LNCAP (cell line): ENCODE measurements at regions not wholly inside any gene's neighbourhood (a gene's known extent, or its start where the extent isn't known, plus 50 kb on each side); places are given as distances from the start of the nearest gene placed in this dataset.

Experiments
- TF ChIP-seq, protein P1 (sequence below): fragments of 450-650 bp; IDR thresholded peaks from 2 replicates; pipeline ENCODE4 v1.5.1; 2017; ENCODE audit warnings: mild to moderate bottlenecking

DNA sequence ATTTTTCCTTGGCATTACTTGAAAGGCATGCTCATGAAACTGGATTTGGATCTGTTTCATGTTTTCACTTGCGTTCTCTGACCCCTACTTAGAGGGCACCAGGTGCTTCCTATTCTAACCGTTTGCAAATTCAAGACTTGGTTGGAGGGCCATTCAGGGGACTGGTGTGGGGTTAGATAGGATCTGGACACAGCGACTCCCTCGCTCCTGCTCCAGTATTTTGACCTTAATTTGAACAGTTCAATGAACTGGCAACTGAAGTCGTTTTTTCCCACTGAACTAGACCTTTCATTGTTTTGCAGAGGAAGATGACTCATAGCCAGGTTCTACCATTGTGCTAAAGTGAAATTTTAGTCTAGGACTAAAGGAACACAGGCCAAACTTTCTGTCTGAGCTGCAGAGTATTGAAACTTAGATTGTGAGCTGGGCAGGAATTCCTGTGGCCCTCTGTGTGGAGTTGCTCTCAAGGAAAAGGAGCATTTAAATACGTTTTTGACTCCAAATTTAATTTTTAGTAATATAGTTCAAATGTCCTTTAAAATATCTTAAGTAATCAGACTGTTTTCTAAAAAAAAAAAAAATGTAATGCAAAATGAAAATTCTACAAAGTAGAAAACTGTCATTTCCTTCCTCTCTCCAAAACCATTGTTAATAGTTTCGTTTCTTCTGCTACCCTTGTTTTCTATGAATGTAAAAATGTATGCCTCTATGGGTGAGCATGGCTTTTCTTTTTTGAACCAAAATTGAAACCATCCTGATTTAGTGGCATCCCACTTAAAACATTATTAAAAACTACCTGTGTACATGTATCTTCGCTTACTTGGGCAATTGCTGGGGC, 64.8 kb downstream of the UTRN start:
- TF ChIP-seq, protein P1, sequence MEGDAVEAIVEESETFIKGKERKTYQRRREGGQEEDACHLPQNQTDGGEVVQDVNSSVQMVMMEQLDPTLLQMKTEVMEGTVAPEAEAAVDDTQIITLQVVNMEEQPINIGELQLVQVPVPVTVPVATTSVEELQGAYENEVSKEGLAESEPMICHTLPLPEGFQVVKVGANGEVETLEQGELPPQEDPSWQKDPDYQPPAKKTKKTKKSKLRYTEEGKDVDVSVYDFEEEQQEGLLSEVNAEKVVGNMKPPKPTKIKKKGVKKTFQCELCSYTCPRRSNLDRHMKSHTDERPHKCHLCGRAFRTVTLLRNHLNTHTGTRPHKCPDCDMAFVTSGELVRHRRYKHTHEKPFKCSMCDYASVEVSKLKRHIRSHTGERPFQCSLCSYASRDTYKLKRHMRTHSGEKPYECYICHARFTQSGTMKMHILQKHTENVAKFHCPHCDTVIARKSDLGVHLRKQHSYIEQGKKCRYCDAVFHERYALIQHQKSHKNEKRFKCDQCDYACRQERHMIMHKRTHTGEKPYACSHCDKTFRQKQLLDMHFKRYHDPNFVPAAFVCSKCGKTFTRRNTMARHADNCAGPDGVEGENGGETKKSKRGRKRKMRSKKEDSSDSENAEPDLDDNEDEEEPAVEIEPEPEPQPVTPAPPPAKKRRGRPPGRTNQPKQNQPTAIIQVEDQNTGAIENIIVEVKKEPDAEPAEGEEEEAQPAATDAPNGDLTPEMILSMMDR = no peak

DNA sequence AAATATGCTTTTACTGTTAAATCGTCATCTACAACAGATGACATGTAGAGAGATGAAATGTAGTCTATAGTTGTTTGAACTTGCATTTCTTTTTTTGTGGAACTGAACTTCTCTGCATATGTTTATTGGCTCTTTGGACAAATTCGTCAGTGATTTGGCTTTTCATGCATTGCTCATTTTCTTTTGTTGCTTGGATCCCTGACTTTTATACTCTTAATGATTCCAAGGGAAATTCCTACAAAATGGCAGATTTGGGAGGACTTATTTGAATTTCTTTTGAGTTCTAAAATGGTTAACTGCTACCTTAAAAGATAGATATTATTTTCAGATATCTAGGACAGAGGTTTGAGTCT, 65.4 kb downstream of the UTRN start:
- TF ChIP-seq, protein P1 = no peak

DNA sequence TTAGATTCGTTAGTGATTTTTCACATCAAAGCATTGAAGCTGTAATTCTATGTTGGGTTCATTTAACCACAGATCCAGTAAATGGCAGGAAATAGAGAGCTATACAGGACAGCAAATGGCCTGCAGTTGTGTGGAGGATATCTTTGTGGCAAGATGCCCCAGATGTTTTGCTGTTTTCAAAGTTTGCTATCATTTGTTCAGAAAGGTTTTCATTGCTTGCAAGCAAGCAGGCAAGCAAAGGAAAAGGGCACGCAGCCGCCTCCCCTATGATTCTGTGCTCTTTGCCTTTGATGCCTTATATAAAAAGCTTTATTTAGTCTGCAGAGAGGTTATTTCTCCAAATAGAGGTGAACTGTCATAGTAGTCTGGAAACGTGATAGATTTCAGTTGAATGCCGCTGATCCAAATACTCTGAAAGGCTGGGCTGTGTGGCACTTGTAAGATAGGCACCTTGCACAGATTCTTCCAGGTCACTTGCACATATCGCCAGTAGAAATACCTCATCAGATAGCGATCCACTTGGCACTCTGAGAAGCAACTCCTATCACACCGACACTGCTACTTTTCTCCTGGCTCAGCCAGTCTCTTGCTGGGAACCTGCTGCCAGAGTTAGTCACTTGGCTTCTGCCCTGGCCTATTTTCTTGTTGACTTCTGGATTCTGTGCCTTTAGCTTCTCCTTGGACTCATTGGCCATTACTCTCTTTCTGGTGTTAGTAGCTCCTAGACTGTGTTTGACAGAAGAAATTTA, 66.4 kb downstream of the UTRN start:
- TF ChIP-seq, protein P1 = no peak

DNA sequence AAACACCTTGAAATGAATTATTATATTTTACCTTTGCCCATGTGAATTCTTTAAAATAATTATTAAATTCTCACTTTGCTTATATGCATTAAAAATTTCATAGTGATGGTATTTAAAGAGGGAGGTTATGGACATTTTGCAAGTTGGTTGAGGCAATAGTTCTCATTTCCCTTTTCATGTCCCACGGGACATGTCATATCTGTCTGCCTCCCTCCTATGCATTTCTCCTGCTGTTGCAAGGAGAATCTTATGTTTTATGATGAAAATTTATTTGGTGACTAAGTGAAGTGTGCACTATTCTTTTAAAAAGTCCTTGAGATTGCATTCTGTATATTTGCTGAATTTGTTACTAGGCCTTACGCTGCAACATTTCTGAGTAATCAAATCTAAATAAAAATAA, 67.2 kb downstream of the UTRN start:
- TF ChIP-seq, protein P1 = no peak

DNA sequence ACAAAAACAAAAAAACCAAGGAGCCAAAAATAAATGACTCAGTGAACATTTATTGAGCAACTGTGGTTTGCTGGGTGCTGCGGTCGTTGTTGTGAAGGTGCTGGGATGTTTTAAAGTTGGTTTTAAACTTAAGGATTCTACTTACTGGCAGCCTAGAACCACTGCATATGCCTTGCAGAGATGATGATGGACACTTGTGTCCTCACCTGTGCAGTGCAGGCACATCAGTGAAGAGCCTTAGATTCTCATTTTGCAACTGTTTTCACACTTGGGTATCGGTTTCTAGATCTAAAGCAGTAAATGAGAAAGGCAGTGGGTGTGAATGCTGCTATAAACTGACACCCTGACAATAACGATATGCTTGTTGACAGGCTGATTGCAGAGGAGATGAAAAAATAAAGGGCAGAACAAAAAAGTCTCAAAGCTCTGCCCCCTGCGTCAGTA, 68.8 kb downstream of the UTRN start:
- TF ChIP-seq, protein P1 = no peak

DNA sequence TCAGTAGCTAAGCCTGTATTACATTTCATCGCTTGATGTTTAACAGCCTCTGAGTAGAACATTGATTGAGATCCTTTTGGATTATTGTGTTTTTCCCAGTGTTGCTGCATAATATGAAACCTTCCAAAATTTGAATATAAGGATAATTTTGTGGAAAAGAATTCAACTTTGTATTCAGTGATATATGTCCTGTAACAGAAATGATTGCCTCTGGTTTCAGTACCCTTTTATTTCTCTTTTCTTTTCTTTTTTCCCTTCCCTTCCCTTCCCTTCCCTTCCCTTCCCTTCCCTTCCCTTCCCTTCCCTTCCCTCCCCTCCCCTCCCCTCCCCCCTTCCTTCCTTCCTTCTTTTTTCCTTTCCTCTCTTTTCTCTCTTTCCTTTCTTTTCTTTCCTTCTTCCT, 74.6 kb downstream of the UTRN start:
- TF ChIP-seq, protein P1 = no peak

DNA sequence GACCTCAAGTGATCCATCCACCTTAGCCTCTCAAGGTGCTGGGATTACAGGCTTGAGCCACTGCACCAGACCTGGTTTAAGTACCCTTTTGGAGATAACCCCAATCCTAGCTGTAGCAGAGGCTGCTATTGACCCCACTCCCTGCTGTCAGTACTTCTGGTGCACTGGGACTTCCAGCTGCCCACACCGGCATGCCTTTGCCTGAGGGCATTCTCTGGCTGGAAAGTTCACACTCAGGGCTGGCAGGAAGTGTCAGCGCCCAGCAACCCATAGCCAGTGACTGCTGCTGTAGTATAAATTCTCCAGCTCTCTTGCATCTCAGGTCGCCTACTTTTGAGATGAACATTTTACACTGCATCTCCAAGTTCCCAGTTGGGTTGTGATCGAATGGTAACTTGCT, 75.3 kb downstream of the UTRN start:
- TF ChIP-seq, protein P1 = no peak
